OCI-LY1 (cell line): ENCODE measurements at regions not wholly inside any gene's neighbourhood (a gene's known extent, or its start where the extent isn't known, plus 50 kb on each side); places are given as distances from the start of the nearest gene placed in this dataset.

Experiments
- CTCF ChIP-seq: fragments of 200-600 bp; sonication (generic), shearing (Covaris generic); IDR thresholded peaks from 2 replicates; pipeline ENCODE4 v1.5.1; 2017; ENCODE audit warnings: mild to moderate bottlenecking, antibody characterized with exemption, low read length, moderate library complexity, mixed read lengths
- EZH2 ChIP-seq: fragments of 200-600 bp; sonication (generic), shearing (Covaris generic); IDR thresholded peaks from 2 replicates; pipeline ENCODE4 v1.8.0; 2017; ENCODE audit warnings: borderline replicate concordance, mixed run types, mild to moderate bottlenecking, antibody characterized with exemption, low read length, moderate library complexity, mixed read lengths

- TF ChIP-seq CTCF (no peak), EZH2 (no peak)
These were observed 186.7 kb upstream of the HS3ST3A1 start for GRCh38 chr17:13788385-13788784.
